K562 (cell line): ENCODE measurements at regions not wholly inside any gene's neighbourhood (a gene's known extent, or its start where the extent isn't known, plus 50 kb on each side); places are given as distances from the start of the nearest gene placed in this dataset.

ENCODE experiments used
- ATAC-seq: fragments of 200-7000 bp; cut with Tn5 transposase; 3 replicates; pipeline ENCODE4 v1.9.1; 2020; ENCODE audit warnings: moderate library complexity
- BruUV-seq: library from RNA; stranded (reverse); fragments of 400-500 nt; replicated peaks from 2 replicates; lab custom pipeline; 2021; lab: Mats Ljungman, UMichigan
- CTCF ChIA-PET: fragments of 300-600 bp; formaldehyde crosslinking; extraction: SDS; loops from one replicate; lab custom pipeline; 2021; ENCODE audit warnings: low intra/inter-chr PET ratio; lab: Yijun Ruan, JAX
- POLR2A ChIA-PET: fragments of 300-600, 350-650 bp; sonication (Branson Sonifier 250); formaldehyde crosslinking; extraction: SDS; loops from one replicate; lab custom pipeline; 2021; ENCODE audit warnings: antibody characterized with exemption, inconsistent platforms; lab: Yijun Ruan, JAX
- DNase-seq, 4 experiments: peaks; one replicate each; pipeline versions ENCODE4 v3.0.0 to v3.0.0-alpha.2; 2011 to 2018; ENCODE audit warnings: low spot score in 3 of 4, mixed read lengths in 3 of 4; ENCODE audit errors: extremely low read depth in 1 of 4
- FAIRE-seq: peaks from 2 replicates; lab custom pipeline; 2011; peaks lifted over from hg19 to GRCh38; lab: Jason Lieb, UNC
- H2AFZ ChIP-seq: 2 replicates; pipeline ENCODE4 v1.6.0; 2011; ENCODE audit warnings: low read depth, low read length, control low read depth, inconsistent platforms
- H3K27ac ChIP-seq: fragments of 200-600 bp; 3 replicates; pipeline ENCODE4 v1.8.0; 2011; ENCODE audit warnings: low read depth, mild to moderate bottlenecking, control low read depth, inconsistent platforms, low read length, moderate library complexity, mixed read lengths; ENCODE audit errors: extremely low read depth
- H3K27me3 ChIP-seq, 2 experiments: fragments of 300-600 bp in 1 of 2; 2 replicates in 1 of 2; 3 replicates in 1 of 2; pipeline versions ENCODE4 v1.6.0 to v1.8.0; 2011; ENCODE audit warnings: inconsistent platforms in 2 of 2, low read length in 2 of 2, mild to moderate bottlenecking in 1 of 2, mixed read lengths in 1 of 2, moderate library complexity in 1 of 2; ENCODE audit not compliant: control insufficient read depth in 2 of 2, insufficient read depth in 2 of 2
- H3K36me3 ChIP-seq: fragments of 300-600 bp; 3 replicates; pipeline ENCODE4 v1.8.0; 2011; ENCODE audit warnings: mild to moderate bottlenecking, low read length, inconsistent platforms; ENCODE audit not compliant: control insufficient read depth, insufficient read depth
- H3K4me1 ChIP-seq, 2 experiments: fragments of 200-600 bp in 1 of 2; replicated peaks in 1 of 2; 2 replicates in 1 of 2; 3 replicates in 1 of 2; pipeline versions ENCODE4 v1.5.1 to v1.8.0; 2011; ENCODE audit warnings: inconsistent platforms in 2 of 2, low read length in 2 of 2, mild to moderate bottlenecking in 1 of 2, mixed read lengths in 1 of 2, moderate library complexity in 1 of 2; ENCODE audit not compliant: control insufficient read depth in 2 of 2, insufficient read depth in 2 of 2
- H3K4me2 ChIP-seq: 2 replicates; pipeline ENCODE4 v1.6.1; 2011; ENCODE audit warnings: low read length, control low read depth, inconsistent platforms, mixed read lengths; ENCODE audit not compliant: insufficient read depth
- H3K4me3 ChIP-seq: fragments of 200-600 bp; sonication (generic), shearing (Covaris generic); 2 replicates; pipeline ENCODE4 v1.5.1; 2016; ENCODE audit warnings: control low read depth, inconsistent platforms
- H3K79me2 ChIP-seq: fragments of 200-600 bp; 3 replicates; pipeline ENCODE4 v1.8.0; 2011; ENCODE audit warnings: low read length, inconsistent platforms; ENCODE audit not compliant: control insufficient read depth, insufficient read depth
- H3K9ac ChIP-seq, 2 experiments: 2 replicates each; pipeline versions ENCODE4 v1.6.0 to v1.6.1; 2011; ENCODE audit warnings: low read depth in 2 of 2, low read length in 2 of 2, control low read depth in 1 of 2, inconsistent platforms in 1 of 2, mild to moderate bottlenecking in 1 of 2, mixed read lengths in 1 of 2; ENCODE audit not compliant: insufficient read depth in 1 of 2
- H3K9me1 ChIP-seq: one replicate; pipeline ENCODE4 v1.6.0; 2011; ENCODE audit warnings: inconsistent platforms, mild to moderate bottlenecking, low read length, moderate library complexity; ENCODE audit not compliant: control insufficient read depth, insufficient read depth
- H3K9me3 ChIP-seq: replicated peaks from 2 replicates; pipeline ENCODE4 v1.5.1; 2011; ENCODE audit warnings: low read depth, low read length, inconsistent platforms; ENCODE audit not compliant: control insufficient read depth, insufficient read depth
- H4K20me1 ChIP-seq: replicated peaks from 2 replicates; pipeline ENCODE4 v1.6.1; 2011; ENCODE audit warnings: low read length, inconsistent platforms, mixed read lengths; ENCODE audit not compliant: control insufficient read depth, insufficient read depth
- BMI1 ChIP-seq: fragments of 150-350 bp; IDR thresholded peaks from 2 replicates; pipeline ENCODE4 v1.6.1; 2014; ENCODE audit warnings: low read length
- CHD4 ChIP-seq: fragments of 200-600 bp; sonication (generic); IDR thresholded peaks from 3 replicates; pipeline ENCODE4 v1.6.1; 2012; ENCODE audit warnings: low read depth, mild to moderate bottlenecking, mixed read lengths, low read length, inconsistent platforms; ENCODE audit not compliant: insufficient read depth, insufficient replicate concordance, poor library complexity, severe bottlenecking
- EGR1 ChIP-seq: fragments of 450-650 bp; conservative IDR thresholded peaks from 2 replicates; pipeline ENCODE4 v1.6.1; 2017; ENCODE audit warnings: mild to moderate bottlenecking
- HIVEP1 ChIP-seq: fragments of 250-450 bp; sonication (Bioruptor Pico); IDR thresholded peaks from 2 replicates; pipeline ENCODE4 v1.4.0; 2020; ENCODE audit warnings: mild to moderate bottlenecking
- MIER1 ChIP-seq: fragments of 450-650 bp; IDR thresholded peaks from 2 replicates; pipeline ENCODE4 v1.6.1; 2016; ENCODE audit warnings: antibody characterized with exemption, mild to moderate bottlenecking, low read depth
- MTA2 ChIP-seq: fragments of 450-650 bp; IDR thresholded peaks from 2 replicates; pipeline ENCODE4 v1.6.1; 2016; ENCODE audit warnings: low read depth
- NCOA4 ChIP-seq: fragments of 450-650 bp; IDR thresholded peaks from 2 replicates; pipeline ENCODE4 v1.6.1; 2018; ENCODE audit warnings: mild to moderate bottlenecking; ENCODE audit not compliant: partially characterized antibody
- RBFOX2 ChIP-seq: fragments of 200-400 bp; formaldehyde crosslinking; IDR thresholded peaks from 2 replicates; pipeline ENCODE4 v1.6.1; 2017; ENCODE audit warnings: low read depth, mild to moderate bottlenecking, low read length, moderate library complexity
- RHOXF2B ChIP-seq: fragments of 250-450 bp; sonication (Bioruptor Pico); conservative IDR thresholded peaks from 2 replicates; pipeline ENCODE4 v1.5.1; 2021
- SNRNP70 ChIP-seq: fragments of 200-400 bp; formaldehyde crosslinking; optimal IDR thresholded peaks from 2 replicates; pipeline ENCODE3; 2017; ENCODE audit warnings: low read depth, low read length
- STAT5B ChIP-seq: fragments of 250-450 bp; sonication (Bioruptor Pico); IDR thresholded peaks from 2 replicates; pipeline ENCODE4 v1.8.0; 2021; ENCODE audit warnings: mild to moderate bottlenecking, inconsistent platforms
- ZNF280A ChIP-seq: fragments of 450-650 bp; IDR thresholded peaks from 2 replicates; pipeline ENCODE4 v1.6.1; 2018; ENCODE audit warnings: mild to moderate bottlenecking, low read depth; ENCODE audit not compliant: partially characterized antibody
- ZNF431 ChIP-seq: sonication (generic); formaldehyde crosslinking; IDR thresholded peaks from 2 replicates; pipeline ENCODE4 v1.8.0; 2022; ENCODE audit warnings: mild to moderate bottlenecking, missing genetic modification reagents
- ZZZ3 ChIP-seq: fragments of 450-650 bp; IDR thresholded peaks from 2 replicates; pipeline ENCODE4 v1.6.1; 2016; ENCODE audit warnings: antibody characterized with exemption, mild to moderate bottlenecking, moderate library complexity
- WGBS: fragments of 100-300 bp; shearing (Covaris generic); methylation state at CpG from one replicate; pipeline ENCODE4 v1.1.6; 2016; ENCODE audit warnings: low coverage, mixed read lengths; ENCODE audit not compliant: insufficient coverage; ENCODE audit errors: missing lambda C conversion rate; 5-methylcytosine and 5-hydroxymethylcytosine counted together
- in situ Hi-C: fragments of 300-500 bp; cut with MboI; formaldehyde crosslinking; loops from 4 replicates; pipeline ENCODE4 v1.15.0; 2018; ENCODE audit warnings: inconsistent platforms, mixed read lengths
- intact Hi-C: fragments of 100-400 bp; cut with micrococcal nuclease; formaldehyde crosslinking; loops from 2 replicates; pipeline ENCODE4 v1.14.2; 2022
- TF ChIP-seq, protein P1 (sequence below), 2 experiments: fragments of 450-650 bp; conservative IDR thresholded peaks; 2 replicates each; pipeline ENCODE4 v1.6.1; 2017; ENCODE audit warnings: mild to moderate bottlenecking in 2 of 2, moderate library complexity in 2 of 2
- TF ChIP-seq, protein P2 (sequence below): IDR thresholded peaks from 2 replicates; pipeline ENCODE4 v1.6.1; 2012; ENCODE audit warnings: low read depth, low read length, improper control_type of control experiment, borderline replicate concordance

DNA sequence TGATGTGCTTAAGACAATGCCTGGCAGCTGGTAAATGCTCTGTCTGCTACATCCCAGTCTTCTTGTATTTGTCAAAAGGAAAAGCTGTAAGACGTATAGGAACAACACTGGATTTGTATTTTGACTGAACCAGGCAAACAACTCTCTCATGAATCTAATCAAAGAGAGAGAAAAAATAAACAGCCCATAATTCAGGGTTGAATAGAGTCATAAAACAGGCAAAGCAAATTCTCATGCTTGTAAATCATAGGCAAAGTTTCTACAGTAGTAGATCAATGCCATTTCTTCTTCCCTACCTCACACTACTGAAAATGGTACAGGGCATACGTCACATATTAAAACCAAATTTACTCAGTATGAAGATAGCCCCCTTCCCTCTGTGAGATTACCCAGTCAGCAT lies 166.3 kb downstream of the SKIDA1 start:
- no peak overlapping the region for H3K27ac ChIP-seq
- POLR2A ChIA-PET, result no interaction called here
- no peaks in the 10 kb centered on the region for H4K20me1 ChIP-seq
- intact Hi-C loops, result no loop called here
- no peaks in the 10 kb centered on the region; a peak in 1 of 5 replicates for H3K4me1 ChIP-seq
- no peaks in the 10 kb centered on the region for H3K9me1 ChIP-seq
- no peak overlapping the region for H3K4me2 ChIP-seq
- no peak for TF ChIP-seq MTA2
- TF ChIP-seq, protein P1, sequence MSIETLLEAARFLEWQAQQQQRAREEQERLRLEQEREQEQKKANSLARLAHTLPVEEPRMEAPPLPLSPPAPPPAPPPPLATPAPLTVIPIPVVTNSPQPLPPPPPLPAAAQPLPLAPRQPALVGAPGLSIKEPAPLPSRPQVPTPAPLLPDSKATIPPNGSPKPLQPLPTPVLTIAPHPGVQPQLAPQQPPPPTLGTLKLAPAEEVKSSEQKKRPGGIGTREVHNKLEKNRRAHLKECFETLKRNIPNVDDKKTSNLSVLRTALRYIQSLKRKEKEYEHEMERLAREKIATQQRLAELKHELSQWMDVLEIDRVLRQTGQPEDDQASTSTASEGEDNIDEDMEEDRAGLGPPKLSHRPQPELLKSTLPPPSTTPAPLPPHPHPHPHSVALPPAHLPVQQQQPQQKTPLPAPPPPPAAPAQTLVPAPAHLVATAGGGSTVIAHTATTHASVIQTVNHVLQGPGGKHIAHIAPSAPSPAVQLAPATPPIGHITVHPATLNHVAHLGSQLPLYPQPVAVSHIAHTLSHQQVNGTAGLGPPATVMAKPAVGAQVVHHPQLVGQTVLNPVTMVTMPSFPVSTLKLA (conservative IDR thresholded peaks at IDR 0.05), result no peak
- no peak for TF ChIP-seq BMI1
- no peak for TF ChIP-seq NCOA4
- no peak for TF ChIP-seq RHOXF2B
- TF ChIP-seq ZZZ3, result no peak
- TF ChIP-seq ZNF431 (CRISPR knock-in tag), result no peak
- no peak for TF ChIP-seq EGR1
- no peak for TF ChIP-seq SNRNP70
- no peak for TF ChIP-seq MIER1
- TF ChIP-seq RBFOX2, result no peak
- TF ChIP-seq, protein P2, sequence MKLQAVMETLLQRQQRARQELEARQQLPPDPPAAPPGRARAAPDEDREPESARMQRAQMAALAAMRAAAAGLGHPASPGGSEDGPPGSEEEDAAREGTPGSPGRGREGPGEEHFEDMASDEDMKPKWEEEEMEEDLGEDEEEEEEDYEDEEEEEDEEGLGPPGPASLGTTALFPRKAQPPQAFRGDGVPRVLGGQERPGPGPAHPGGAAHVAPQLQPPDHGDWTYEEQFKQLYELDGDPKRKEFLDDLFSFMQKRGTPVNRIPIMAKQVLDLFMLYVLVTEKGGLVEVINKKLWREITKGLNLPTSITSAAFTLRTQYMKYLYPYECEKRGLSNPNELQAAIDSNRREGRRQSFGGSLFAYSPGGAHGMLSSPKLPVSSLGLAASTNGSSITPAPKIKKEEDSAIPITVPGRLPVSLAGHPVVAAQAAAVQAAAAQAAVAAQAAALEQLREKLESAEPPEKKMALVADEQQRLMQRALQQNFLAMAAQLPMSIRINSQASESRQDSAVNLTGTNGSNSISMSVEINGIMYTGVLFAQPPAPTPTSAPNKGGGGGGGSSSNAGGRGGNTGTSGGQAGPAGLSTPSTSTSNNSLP, result no peak
- TF ChIP-seq STAT5B (CRISPR knock-in tag), result no peak
- TF ChIP-seq ZNF280A, result no peak
- no peak for TF ChIP-seq CHD4
- no peak for TF ChIP-seq HIVEP1 (CRISPR knock-in tag)
- TF ChIP-seq, all 486 proteins: peak for 0
- BruUV-seq, result no TSS peak
- no peak overlapping the region for H3K9ac ChIP-seq
- WGBS, result 10% methylated on average over 2 of the region's 2 CpGs
- CTCF ChIA-PET, result interaction anchor here (0.7 kb wide), 1 partner anchor 348 kb away, joined by 3 read pairs; no protein-coding TSS in a partner anchor
- ATAC-seq (no peak), FAIRE-seq (no peak), DNase-seq (no peak)
- no peaks in the 10 kb centered on the region for H3K79me2 ChIP-seq
- H3K27me3 ChIP-seq, result peaks cover 10 to 11% of the 10 kb centered on the region in 2 experiments; a peak in 2 of 5 replicates
- H3K36me3 ChIP-seq, result no peaks in the 10 kb centered on the region
- no peak overlapping the region for H3K4me3 ChIP-seq
- no peak overlapping the region for H2AFZ ChIP-seq
- in situ Hi-C loops, result no loop called here
- no peaks in the 10 kb centered on the region for H3K9me3 ChIP-seq
